ENCODE measurements at regions not wholly inside any gene's neighbourhood (a gene's known extent, or its start where the extent isn't known, plus 50 kb on each side); places are given as distances from the start of the nearest gene placed in this dataset.

- H3T11ph ChIP-seq (ENCODE audit: low read length), result no peak overlapping the region
- no peak overlapping the region for H4K8ac ChIP-seq (replicated peaks; ENCODE audit: insufficient read length, low read depth, low read length)
- no peaks in the 10 kb centered on the region for H3K23me2 ChIP-seq (ENCODE audit: insufficient read length, low read depth, low read length, poor library complexity, severe bottlenecking)
- no peaks in the 10 kb centered on the region for H3K79me2 ChIP-seq (ENCODE audit: insufficient read depth, low read length)
- H3K4me1 ChIP-seq (ENCODE audit: insufficient read depth, low read length), result no peaks in the 10 kb centered on the region
- H3K23ac ChIP-seq (ENCODE audit: insufficient read length, low read depth, low read length), result no peak overlapping the region
- no peaks in the 10 kb centered on the region for H3K27me3 ChIP-seq (ENCODE audit: insufficient read depth, low read length)
- no peak overlapping the region for H3K9ac ChIP-seq (ENCODE audit: extremely low read depth, insufficient read length, low read length)
- H3K9me3 Mint-ChIP-seq, result no peaks in the 10 kb centered on the region
- no peak overlapping the region for H3K14ac ChIP-seq (ENCODE audit: insufficient read depth, low read length)
- H3K27ac ChIP-seq (ENCODE audit: insufficient read length, low read depth, low read length), result no peak overlapping the region
- no peak overlapping the region for H4K91ac ChIP-seq (ENCODE audit: insufficient read length, low read depth, low read length)
- no peaks in the 10 kb centered on the region for H3K27me3 Mint-ChIP-seq (ENCODE audit: low read depth)
- no peaks in the 10 kb centered on the region for H4K20me1 ChIP-seq (ENCODE audit: control insufficient read depth, insufficient read depth, insufficient read length)
- H2BK20ac ChIP-seq (ENCODE audit: low read depth, low read length, poor library complexity, severe bottlenecking), result no peak overlapping the region
- no peak overlapping the region for H3K56ac ChIP-seq (ENCODE audit: insufficient read length, low read depth, low read length)
- no peak overlapping the region for H3K27ac Mint-ChIP-seq
- H3K4me3 Mint-ChIP-seq, result no peak overlapping the region
- no peak overlapping the region for H2AFZ ChIP-seq (ENCODE audit: low read length)
- no peak overlapping the region for H2BK5ac ChIP-seq (ENCODE audit: insufficient read length, low read length)
- no peak overlapping the region for H2BK120ac ChIP-seq (ENCODE audit: low read depth, low read length, poor library complexity, severe bottlenecking)
- no peak overlapping the region for H2BK12ac ChIP-seq (ENCODE audit: insufficient read length, low read depth, low read length)
- H3K79me1 ChIP-seq (ENCODE audit: insufficient read depth, low read depth, low read length, poor library complexity, severe bottlenecking), result no peaks in the 10 kb centered on the region
- H3K4me2 ChIP-seq (ENCODE audit: insufficient read depth, insufficient read length, low read length), result no peak overlapping the region
- peaks cover 0 to 7% of the 10 kb centered on the region in 2 experiments; a peak in 3 of 4 replicates for H3K4me1 Mint-ChIP-seq
- H3K36me3 Mint-ChIP-seq (ENCODE audit: insufficient read depth in 1 of 3, low read depth in 3 of 3), result no peaks in the 10 kb centered on the region
- DNase-seq, result no peak
- no CpG with 5 or more reads among the region's 4 CpGs for WGBS (ENCODE audit: extremely low coverage, insufficient read length, low lambda C conversion rate)
- no peak overlapping the region for H3K4ac ChIP-seq (ENCODE audit: low read depth, low read length)
- no peak overlapping the region for H3K18ac ChIP-seq (ENCODE audit: insufficient read length, low read depth, low read length)
- H2BK15ac ChIP-seq (ENCODE audit: low read depth, low read length), result no peak overlapping the region
- no peak for TF ChIP-seq CTCF (conservative IDR thresholded peaks at IDR 0.05)
- no peak overlapping the region for H4K5ac ChIP-seq (ENCODE audit: insufficient read length, low read depth, low read length)
- H3K9me3 ChIP-seq (ENCODE audit: control insufficient read depth, low read depth, low read length), result no peaks in the 10 kb centered on the region
- no peak overlapping the region for H2AK5ac ChIP-seq (ENCODE audit: insufficient read length, low read length)
These were observed 57.7 kb upstream of the EDNRA start for GRCh38 chr4:147423229-147423628.

All from H9 (cell line).